GM18498 (cell line): ENCODE measurements at regions not wholly inside any gene's neighbourhood (a gene's known extent, or its start where the extent isn't known, plus 50 kb on each side); places are given as distances from the start of the nearest gene placed in this dataset.
"Not testable (repeated sequence)": the region's sequence is repeated elsewhere in the genome, so short reads cannot be mapped to it uniquely, and the experiment has no call there.

Experiments
- ATAC-seq: cut with Tn5 transposase; IDR thresholded peaks from one replicate; pipeline ENCODE4 v1.9.1; 2021; ENCODE audit warnings: mild to moderate bottlenecking, moderate library complexity; ENCODE audit not compliant: unreplicated experiment

GRCh38 chr3:26252001-26252400 lies 370.6 kb upstream of the LRRC3B start:
- no peak for ATAC-seq

GRCh38 chr3:26256224-26256623 lies 366.3 kb upstream of the LRRC3B start:
- no peak for ATAC-seq

- ATAC-seq, result no peak
Measured at GRCh38 chr3:26259176-26259575, 363.4 kb upstream of the LRRC3B start.

- ATAC-seq, result no peak
Measured at GRCh38 chr3:26260139-26260538, 362.4 kb upstream of the LRRC3B start.

- no peak for ATAC-seq
Measured at GRCh38 chr3:26264708-26265107, 357.9 kb upstream of the LRRC3B start.

- no peak for ATAC-seq
Measured at GRCh38 chr3:26271848-26272247, 350.7 kb upstream of the LRRC3B start.

GRCh38 chr3:26273196-26273595 lies 349.4 kb upstream of the LRRC3B start:
- ATAC-seq, result no peak

GRCh38 chr3:26279091-26279490 lies 343.5 kb upstream of the LRRC3B start:
- no peak for ATAC-seq

GRCh38 chr3:26280517-26280916 lies 342.1 kb upstream of the LRRC3B start:
- ATAC-seq, result no peak

GRCh38 chr3:26281284-26281985 lies 341.1 kb upstream of the LRRC3B start:
- no peak for ATAC-seq

GRCh38 chr3:26284503-26284902 lies 338.1 kb upstream of the LRRC3B start:
- ATAC-seq, result not testable (repeated sequence)

GRCh38 chr3:26291840-26292239 lies 330.7 kb upstream of the LRRC3B start:
- no peak for ATAC-seq

- no peak for ATAC-seq
Measured at GRCh38 chr3:26292780-26293179, 329.8 kb upstream of the LRRC3B start.

- ATAC-seq, result no peak
Measured at GRCh38 chr3:26293329-26293844, 329.2 kb upstream of the LRRC3B start.

GRCh38 chr3:26307192-26307591 lies 315.4 kb upstream of the LRRC3B start:
- no peak for ATAC-seq

GRCh38 chr3:26307787-26308186 lies 314.8 kb upstream of the LRRC3B start:
- ATAC-seq, result no peak

- no peak for ATAC-seq
Measured at GRCh38 chr3:26308454-26308853, 314.1 kb upstream of the LRRC3B start.

GRCh38 chr3:26309536-26309935 lies 313.0 kb upstream of the LRRC3B start:
- ATAC-seq, result not testable (repeated sequence)

- no peak for ATAC-seq
Measured at GRCh38 chr3:26312816-26313215, 309.8 kb upstream of the LRRC3B start.

GRCh38 chr3:26316472-26316871 lies 306.1 kb upstream of the LRRC3B start:
- ATAC-seq, result no peak

- ATAC-seq, result not testable (repeated sequence)
Measured at GRCh38 chr3:26323741-26324140, 298.8 kb upstream of the LRRC3B start.

- ATAC-seq, result no peak
Measured at GRCh38 chr3:26340001-26340400, 282.6 kb upstream of the LRRC3B start.

GRCh38 chr3:26343647-26344046 lies 278.9 kb upstream of the LRRC3B start:
- ATAC-seq, result no peak
